H1 (cell line): ENCODE measurements at regions not wholly inside any gene's neighbourhood (a gene's known extent, or its start where the extent isn't known, plus 50 kb on each side); places are given as distances from the start of the nearest gene placed in this dataset.

Experiments
- CHD1 ChIP-seq: IDR thresholded peaks from 2 replicates; pipeline ENCODE4 v1.6.1; 2012; ENCODE audit warnings: low read depth, low read length, improper control_type of control experiment
- JUND ChIP-seq: IDR thresholded peaks from 2 replicates; pipeline ENCODE4 v1.6.1; 2011; ENCODE audit warnings: mild to moderate bottlenecking, improper control_type of control experiment, low read length
- RAD21 ChIP-seq, 2 experiments: IDR thresholded peaks in 1 of 2; conservative IDR thresholded peaks in 1 of 2; 2 replicates each; pipeline ENCODE4 v1.6.1; 2011; ENCODE audit warnings: low read depth in 2 of 2, low read length in 2 of 2, improper control_type of control experiment in 1 of 2, inconsistent platforms in 1 of 2, mild to moderate bottlenecking in 1 of 2, moderate library complexity in 1 of 2
- SIX5 ChIP-seq: IDR thresholded peaks from 2 replicates; pipeline ENCODE4 v1.6.1; 2011; ENCODE audit warnings: mild to moderate bottlenecking, low read depth, low read length
- TEAD4 ChIP-seq: IDR thresholded peaks from 2 replicates; pipeline ENCODE4 v1.6.1; 2012; ENCODE audit warnings: low read depth, low read length, inconsistent platforms, mixed read lengths

DNA sequence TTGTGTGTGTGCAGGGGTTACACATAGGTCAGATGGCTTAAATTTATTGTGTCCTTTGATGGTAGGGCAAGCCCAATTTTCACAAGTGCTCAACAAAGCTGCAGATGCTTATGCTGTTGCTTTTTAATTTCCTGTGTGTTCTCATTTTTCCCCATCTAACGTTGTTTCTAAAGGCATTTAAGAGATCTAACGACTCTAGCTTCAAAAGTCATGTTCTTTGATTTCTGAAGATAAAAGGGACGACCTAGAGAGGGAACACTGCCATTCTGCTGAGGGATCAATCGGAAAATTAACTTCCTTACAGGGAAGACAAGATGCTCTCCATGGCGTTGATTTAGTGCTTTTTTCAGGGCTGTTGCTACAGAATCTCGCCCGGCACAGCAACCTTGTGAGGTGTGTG lies 79.0 kb upstream of the GNG2 start (continued):
- no peak for TF ChIP-seq JUND
- no peak for TF ChIP-seq CHD1
- no peak for TF ChIP-seq TEAD4
- TF ChIP-seq RAD21 (IDR thresholded peaks at IDR 0.05 in 1 of 2, conservative IDR thresholded peaks at IDR 0.05 in 1 of 2; ENCODE audit: low read depth in 2 of 2, low read length in 2 of 2): no peak
- TF ChIP-seq SIX5: no peak
